CD4-positive, alpha-beta T cell (primary cell): ENCODE measurements at regions not wholly inside any gene's neighbourhood (a gene's known extent, or its start where the extent isn't known, plus 50 kb on each side); places are given as distances from the start of the nearest gene placed in this dataset.

ENCODE experiments used
- ATAC-seq: fragments of 200-7000 bp; cut with Tn5 transposase; one replicate; pipeline ENCODE4 v1.10.0; 2022; ENCODE audit warnings: mild to moderate bottlenecking; ENCODE audit not compliant: poor library complexity
- CTCF ChIA-PET: fragments of 350-600 bp; sonication (Branson Sonifier 250); formaldehyde crosslinking; loops from one replicate; lab custom pipeline; 2021; ENCODE audit warnings: antibody characterized with exemption, inconsistent platforms; lab: Charles Lee
- POLR2A ChIA-PET: fragments of 350-600 bp; sonication (Branson Sonifier 250); formaldehyde crosslinking; loops from one replicate; lab custom pipeline; 2021; ENCODE audit warnings: antibody characterized with exemption, inconsistent platforms; lab: Charles Lee
- DNase-seq, 14 experiments: peaks; one replicate each; pipeline ENCODE4 v3.0.0-alpha.2; 2013 to 2020; ENCODE audit warnings: mixed read lengths in 2 of 14
- H3K27ac ChIP-seq, 2 donors: one replicate each; pipeline versions ENCODE4 v1.5.1 to v1.7.0; 2013; ENCODE audit warnings: low read length in 2 of 2, low read depth in 1 of 2, mild to moderate bottlenecking in 1 of 2
- H3K27me3 ChIP-seq, 2 experiments: 1 replicate in 1 of 2; 2 replicates in 1 of 2; pipeline versions ENCODE4 v1.6.1 to v1.7.0; 2013; ENCODE audit warnings: low read length in 2 of 2, control low read depth in 1 of 2, mild to moderate bottlenecking in 1 of 2, moderate library complexity in 1 of 2; ENCODE audit not compliant: insufficient read depth in 2 of 2, control insufficient read depth in 1 of 2
- H3K36me3 ChIP-seq: one replicate; pipeline ENCODE4 v1.6.1; 2013; ENCODE audit warnings: low read length, control low read depth; ENCODE audit not compliant: insufficient read depth
- H3K4me1 ChIP-seq: one replicate; pipeline ENCODE4 v1.6.1; 2013; ENCODE audit warnings: low read length, control low read depth; ENCODE audit not compliant: insufficient read depth
- H3K4me3 ChIP-seq: one replicate; pipeline ENCODE4 v1.5.1; 2013; ENCODE audit warnings: mild to moderate bottlenecking, low read length, moderate library complexity
- H3K9me3 ChIP-seq, 2 experiments: 1 replicate in 1 of 2; 2 replicates in 1 of 2; pipeline versions ENCODE4 v1.6.1 to v1.7.0; 2013; ENCODE audit warnings: low read length in 2 of 2, mild to moderate bottlenecking in 2 of 2, control low read depth in 1 of 2, moderate library complexity in 1 of 2; ENCODE audit not compliant: control insufficient read depth in 1 of 2, insufficient read depth in 1 of 2
- H3K27ac Mint-ChIP-seq: one replicate; pipeline ENCODE4 v1.8.0; 2020; ENCODE audit warnings: mixed read lengths
- H3K27me3 Mint-ChIP-seq: one replicate; pipeline ENCODE4 v1.8.0; 2021; ENCODE audit warnings: mixed read lengths
- H3K36me3 Mint-ChIP-seq: one replicate; pipeline ENCODE4 v1.8.0; 2021; ENCODE audit warnings: low read depth, mixed read lengths
- H3K4me1 Mint-ChIP-seq: one replicate; pipeline ENCODE4 v1.8.0; 2021; ENCODE audit warnings: low read depth, mixed read lengths
- H3K4me3 Mint-ChIP-seq: one replicate; pipeline ENCODE4 v1.8.0; 2020; ENCODE audit warnings: mild to moderate bottlenecking, mixed read lengths
- H3K9me3 Mint-ChIP-seq: one replicate; pipeline ENCODE4 v1.8.0; 2020; ENCODE audit warnings: mixed read lengths
- intact Hi-C, 2 experiments: fragments of 100-400 bp; cut with DNase I in 1 of 2; cut with micrococcal nuclease in 1 of 2; formaldehyde crosslinking; loops; one replicate each; pipeline versions ENCODE4 v1.15.1 to v1.9.0; 2023 to 2025; cut with DNase I, micrococcal nuclease
- TF ChIP-seq, protein P1 (sequence below): fragments of 200-600 bp; IDR thresholded peaks from one replicate; pipeline ENCODE4 v1.8.0; 2022; ENCODE audit warnings: antibody characterized with exemption, mild to moderate bottlenecking

GRCh38 chr3:127093312-127093711, 99.6 kb upstream of the PRR23E start:
- CTCF ChIA-PET: no interaction called here
- peaks cover 0 to 6% of the 10 kb centered on the region in 2 experiments for H3K9me3 ChIP-seq
- intact Hi-C loops: no loop called here

DNA sequence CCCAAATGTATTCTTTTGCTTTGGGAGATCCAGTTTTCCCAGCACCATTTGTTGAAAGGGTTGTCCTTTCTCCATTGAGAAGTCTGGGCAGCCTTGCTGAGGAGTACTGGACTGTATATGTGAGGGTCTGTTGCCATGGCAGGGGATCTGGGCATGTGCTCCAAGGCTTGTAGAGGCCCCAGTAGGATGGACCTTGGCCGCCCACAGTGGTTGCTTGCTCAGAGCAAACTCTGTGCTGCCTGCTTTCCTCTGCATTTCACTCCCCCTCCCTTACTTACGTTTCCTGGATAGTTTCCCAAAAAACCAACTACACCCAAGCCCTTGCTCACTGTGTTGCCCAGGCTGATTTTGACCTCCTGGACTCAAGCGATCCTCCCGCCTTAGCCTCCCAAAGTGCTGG, 97.2 kb upstream of the PRR23E start:
- ChIA-PET POLR2A (no interaction called here), CTCF (no interaction called here)
- no peak overlapping the region for H3K4me3 ChIP-seq
- TF ChIP-seq, protein P1, sequence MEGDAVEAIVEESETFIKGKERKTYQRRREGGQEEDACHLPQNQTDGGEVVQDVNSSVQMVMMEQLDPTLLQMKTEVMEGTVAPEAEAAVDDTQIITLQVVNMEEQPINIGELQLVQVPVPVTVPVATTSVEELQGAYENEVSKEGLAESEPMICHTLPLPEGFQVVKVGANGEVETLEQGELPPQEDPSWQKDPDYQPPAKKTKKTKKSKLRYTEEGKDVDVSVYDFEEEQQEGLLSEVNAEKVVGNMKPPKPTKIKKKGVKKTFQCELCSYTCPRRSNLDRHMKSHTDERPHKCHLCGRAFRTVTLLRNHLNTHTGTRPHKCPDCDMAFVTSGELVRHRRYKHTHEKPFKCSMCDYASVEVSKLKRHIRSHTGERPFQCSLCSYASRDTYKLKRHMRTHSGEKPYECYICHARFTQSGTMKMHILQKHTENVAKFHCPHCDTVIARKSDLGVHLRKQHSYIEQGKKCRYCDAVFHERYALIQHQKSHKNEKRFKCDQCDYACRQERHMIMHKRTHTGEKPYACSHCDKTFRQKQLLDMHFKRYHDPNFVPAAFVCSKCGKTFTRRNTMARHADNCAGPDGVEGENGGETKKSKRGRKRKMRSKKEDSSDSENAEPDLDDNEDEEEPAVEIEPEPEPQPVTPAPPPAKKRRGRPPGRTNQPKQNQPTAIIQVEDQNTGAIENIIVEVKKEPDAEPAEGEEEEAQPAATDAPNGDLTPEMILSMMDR: no peak
- ATAC-seq (no peak), DNase-seq (no peak)
- no peak overlapping the region for H3K4me3 Mint-ChIP-seq
- H3K36me3 ChIP-seq: no peaks in the 10 kb centered on the region
- no peaks in the 10 kb centered on the region for H3K27me3 ChIP-seq
- no peak overlapping the region for H3K27ac ChIP-seq
- H3K9me3 ChIP-seq: peaks cover 0 to 6% of the 10 kb centered on the region in 2 experiments
- no peak overlapping the region for H3K27ac Mint-ChIP-seq
- H3K36me3 Mint-ChIP-seq: no peaks in the 10 kb centered on the region
- intact Hi-C loops: no loop called here
- H3K9me3 Mint-ChIP-seq: no peaks in the 10 kb centered on the region
- H3K4me1 Mint-ChIP-seq: no peaks in the 10 kb centered on the region
- H3K27me3 Mint-ChIP-seq: no peaks in the 10 kb centered on the region
- H3K4me1 ChIP-seq: no peaks in the 10 kb centered on the region

More at GRCh38 chr3:127093312-127093711, 99.6 kb upstream of the PRR23E start:
- H3K27me3 ChIP-seq: no peaks in the 10 kb centered on the region
- Mint-ChIP-seq H3K4me3 (no peak overlapping the region), H3K4me1 (no peaks in the 10 kb centered on the region), H3K9me3 (no peaks in the 10 kb centered on the region), H3K36me3 (no peaks in the 10 kb centered on the region), H3K27me3 (no peaks in the 10 kb centered on the region), H3K27ac (no peak overlapping the region)
- H3K27ac ChIP-seq: no peak overlapping the region
- DNase-seq (no peak), ATAC-seq (no peak)
- POLR2A ChIA-PET: no interaction called here
- H3K4me3 ChIP-seq: no peak overlapping the region
- no peaks in the 10 kb centered on the region for H3K4me1 ChIP-seq
- TF ChIP-seq, protein P1: no peak
- H3K36me3 ChIP-seq: no peaks in the 10 kb centered on the region

- no peak overlapping the region for H3K27ac ChIP-seq
- no peaks in the 10 kb centered on the region for H3K4me1 ChIP-seq
- no peaks in the 10 kb centered on the region for H3K36me3 ChIP-seq
- CTCF ChIA-PET: no interaction called here
- Mint-ChIP-seq H3K4me1 (no peaks in the 10 kb centered on the region), H3K27me3 (no peaks in the 10 kb centered on the region), H3K36me3 (no peaks in the 10 kb centered on the region), H3K9me3 (no peaks in the 10 kb centered on the region), H3K4me3 (no peak overlapping the region), H3K27ac (no peak overlapping the region)
- intact Hi-C loops: no loop called here
- no peak for DNase-seq
- POLR2A ChIA-PET: no interaction called here
- TF ChIP-seq, protein P1: no peak
- H3K27me3 ChIP-seq: no peaks in the 10 kb centered on the region
- no peak for ATAC-seq
- peaks cover 0 to 6% of the 10 kb centered on the region in 2 experiments for H3K9me3 ChIP-seq
- H3K4me3 ChIP-seq: no peak overlapping the region
Measured at GRCh38 chr3:127096256-127097071, 96.5 kb upstream of the PRR23E start.
